Lung (tissue), 11 donors: ENCODE measurements at regions not wholly inside any gene's neighbourhood (a gene's known extent, or its start where the extent isn't known, plus 50 kb on each side); places are given as distances from the start of the nearest gene placed in this dataset.

Experiments
- ATAC-seq: fragments of 200-7000 bp; cut with Tn5 transposase; one replicate; pipeline ENCODE4 v1.9.1; 2020; ENCODE audit warnings: moderate number of reproducible peaks; ENCODE audit not compliant: insufficient read depth, low FRiP score
- DNase-seq, 3 donors: peaks; one replicate each; pipeline ENCODE4 v3.0.0-alpha.2; 2013 to 2017
- H3K27ac ChIP-seq, 2 donors: one replicate each; pipeline ENCODE4 v1.5.1; 2013; ENCODE audit warnings: mild to moderate bottlenecking in 2 of 2, moderate library complexity in 2 of 2, control low read depth in 1 of 2, inconsistent platforms in 1 of 2, low read depth in 1 of 2, low read length in 1 of 2
- H3K27me3 ChIP-seq, 3 donors: one replicate each; pipeline ENCODE4 v1.5.1; 2013; ENCODE audit warnings: low read length in 2 of 3; ENCODE audit not compliant: control insufficient read depth in 3 of 3, insufficient read depth in 3 of 3
- H3K36me3 ChIP-seq, 4 donors: one replicate each; pipeline ENCODE4 v1.5.1; 2013; ENCODE audit warnings: low read length in 4 of 4, mild to moderate bottlenecking in 1 of 4, moderate library complexity in 1 of 4; ENCODE audit not compliant: control insufficient read depth in 4 of 4, insufficient read depth in 4 of 4
- H3K4me1 ChIP-seq, 5 donors: one replicate each; pipeline ENCODE4 v1.5.1; 2013; ENCODE audit warnings: low read length in 5 of 5, mild to moderate bottlenecking in 2 of 5, moderate library complexity in 1 of 5; ENCODE audit not compliant: control insufficient read depth in 5 of 5, insufficient read depth in 5 of 5
- H3K4me3 ChIP-seq: one replicate; pipeline ENCODE4 v1.5.1; 2013; ENCODE audit warnings: mild to moderate bottlenecking, control low read depth, moderate library complexity
- H3K9ac ChIP-seq, 2 donors: one replicate each; pipeline ENCODE4 v1.5.1; 2013; ENCODE audit warnings: low read length in 2 of 2, control low read depth in 1 of 2; ENCODE audit not compliant: insufficient read depth in 1 of 2
- H3K9me3 ChIP-seq, 4 donors: one replicate each; pipeline ENCODE4 v1.5.1; 2013; ENCODE audit warnings: low read length in 3 of 4, mild to moderate bottlenecking in 1 of 4, moderate library complexity in 1 of 4; ENCODE audit not compliant: control insufficient read depth in 4 of 4, insufficient read depth in 3 of 4
- WGBS, 2 donors: extraction: QIAGEN DNeasy Blood & Tissue Kit; methylation state at CpG; one replicate each; pipeline ENCODE4 v1.1.7; 2013; 5-methylcytosine and 5-hydroxymethylcytosine counted together
- TF ChIP-seq, protein P1 (sequence below): IDR thresholded peaks from 2 replicates; pipeline ENCODE4 v1.5.1; 2012; ENCODE audit warnings: mild to moderate bottlenecking; ENCODE audit errors: control extremely low read depth, extremely low read depth
- donor health status: control.
- donor health status: control.
- donor health status: Bipolar disorder and iron deficiency.
- donor health status: healthy.
- donor health status: DM: yes; HTN: yes; CAD: no.

DNA sequence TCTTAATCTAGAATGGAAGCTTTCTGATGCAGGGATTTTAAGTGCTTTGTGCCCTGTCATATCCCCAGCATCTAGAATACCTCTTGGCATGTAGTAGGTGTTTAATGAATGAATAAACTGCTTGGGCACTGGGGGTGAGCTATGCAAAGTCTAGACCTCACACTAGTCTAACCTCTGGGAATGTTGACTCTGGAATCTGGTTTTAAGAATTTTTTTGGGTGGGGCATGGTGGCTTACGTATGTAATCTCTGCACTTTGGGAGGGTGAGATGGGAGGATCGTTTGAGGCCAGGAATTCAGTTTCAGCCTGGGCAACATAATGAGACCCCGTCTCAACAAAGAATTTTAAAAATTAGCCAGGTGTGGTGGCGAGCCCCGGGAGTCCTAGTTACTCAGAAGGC, 146.3 kb upstream of the RGMA start:
- DNase-seq, result no peak
- ATAC-seq, result no peak
- 77 to 88% methylated on average over 5 of the region's 5 CpGs for WGBS, 2 donors
- Histone ChIP-seq H3K4me1 (no peaks in the 10 kb centered on the region), H3K27ac (no peak overlapping the region), H3K27me3 (no peaks in the 10 kb centered on the region), H3K9me3 (peaks cover 0 to 7% (median 0%) of the 10 kb centered on the region in 4 donors), H3K36me3 (no peaks in the 10 kb centered on the region), H3K9ac (no peak overlapping the region), H3K4me3 (no peak overlapping the region)
- TF ChIP-seq, protein P1, sequence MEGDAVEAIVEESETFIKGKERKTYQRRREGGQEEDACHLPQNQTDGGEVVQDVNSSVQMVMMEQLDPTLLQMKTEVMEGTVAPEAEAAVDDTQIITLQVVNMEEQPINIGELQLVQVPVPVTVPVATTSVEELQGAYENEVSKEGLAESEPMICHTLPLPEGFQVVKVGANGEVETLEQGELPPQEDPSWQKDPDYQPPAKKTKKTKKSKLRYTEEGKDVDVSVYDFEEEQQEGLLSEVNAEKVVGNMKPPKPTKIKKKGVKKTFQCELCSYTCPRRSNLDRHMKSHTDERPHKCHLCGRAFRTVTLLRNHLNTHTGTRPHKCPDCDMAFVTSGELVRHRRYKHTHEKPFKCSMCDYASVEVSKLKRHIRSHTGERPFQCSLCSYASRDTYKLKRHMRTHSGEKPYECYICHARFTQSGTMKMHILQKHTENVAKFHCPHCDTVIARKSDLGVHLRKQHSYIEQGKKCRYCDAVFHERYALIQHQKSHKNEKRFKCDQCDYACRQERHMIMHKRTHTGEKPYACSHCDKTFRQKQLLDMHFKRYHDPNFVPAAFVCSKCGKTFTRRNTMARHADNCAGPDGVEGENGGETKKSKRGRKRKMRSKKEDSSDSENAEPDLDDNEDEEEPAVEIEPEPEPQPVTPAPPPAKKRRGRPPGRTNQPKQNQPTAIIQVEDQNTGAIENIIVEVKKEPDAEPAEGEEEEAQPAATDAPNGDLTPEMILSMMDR, result no peak

DNA sequence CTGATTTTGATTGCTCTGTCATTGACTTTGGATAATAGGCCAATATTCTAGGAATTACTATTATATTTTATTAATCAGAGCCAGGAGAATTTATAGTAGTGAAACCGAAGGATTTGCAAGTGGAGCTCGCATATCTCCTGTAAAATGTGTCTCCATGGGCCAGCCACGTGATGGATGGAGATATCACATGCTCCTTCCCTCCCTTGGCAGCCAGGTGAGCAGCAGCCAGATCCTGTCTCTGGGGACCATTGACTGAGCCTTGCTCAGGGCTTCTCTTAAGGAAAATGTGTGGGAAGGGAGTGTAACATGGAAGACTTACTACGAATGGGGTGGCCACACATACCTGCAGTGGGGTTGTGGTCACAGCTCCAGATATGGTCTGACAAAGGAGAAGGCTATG, 144.7 kb upstream of the RGMA start:
- WGBS, 2 donors, result 94 to 97% methylated on average over 4 of the region's 4 CpGs
- Histone ChIP-seq H3K27me3 (no peaks in the 10 kb centered on the region), H3K9ac (no peak overlapping the region), H3K27ac (no peak overlapping the region), H3K4me3 (no peak overlapping the region), H3K36me3 (no peaks in the 10 kb centered on the region), H3K4me1 (no peaks in the 10 kb centered on the region), H3K9me3 (peaks cover 0 to 3% (median 0%) of the 10 kb centered on the region in 4 donors)
- TF ChIP-seq, protein P1, result no peak
- no peak for ATAC-seq
- no peak for DNase-seq

DNA sequence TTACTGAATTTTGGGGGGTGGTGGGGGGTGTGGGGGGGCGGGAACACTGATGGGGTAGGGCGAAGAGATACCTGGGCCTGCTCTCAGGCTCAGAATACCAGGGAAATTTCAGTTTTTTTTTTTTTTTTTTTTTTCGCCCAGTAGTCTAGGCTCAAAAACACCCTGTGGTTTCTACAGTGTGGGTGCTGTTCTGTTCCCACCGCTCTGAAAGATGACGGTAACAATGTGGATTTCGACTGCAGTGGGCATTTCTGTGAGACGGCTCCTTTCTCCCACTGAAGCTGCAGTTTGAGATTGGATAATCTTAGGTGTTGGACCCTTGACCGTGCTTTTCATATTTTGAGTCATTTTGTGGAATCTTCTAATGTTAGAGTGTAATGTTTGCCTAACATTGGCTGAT, 143.8 kb upstream of the RGMA start:
- H3K27me3 ChIP-seq, result no peaks in the 10 kb centered on the region
- no peaks in the 10 kb centered on the region for H3K4me1 ChIP-seq
- no peaks in the 10 kb centered on the region for H3K36me3 ChIP-seq
- no peak overlapping the region for H3K27ac ChIP-seq
- no peak overlapping the region for H3K9ac ChIP-seq
- no peak for DNase-seq
- 76 to 98% methylated on average over 8 of the region's 8 CpGs for WGBS, 2 donors
- H3K4me3 ChIP-seq, result no peak overlapping the region
- H3K9me3 ChIP-seq, result no peaks in the 10 kb centered on the region
- TF ChIP-seq, protein P1, result no peak
- ATAC-seq, result no peak

DNA sequence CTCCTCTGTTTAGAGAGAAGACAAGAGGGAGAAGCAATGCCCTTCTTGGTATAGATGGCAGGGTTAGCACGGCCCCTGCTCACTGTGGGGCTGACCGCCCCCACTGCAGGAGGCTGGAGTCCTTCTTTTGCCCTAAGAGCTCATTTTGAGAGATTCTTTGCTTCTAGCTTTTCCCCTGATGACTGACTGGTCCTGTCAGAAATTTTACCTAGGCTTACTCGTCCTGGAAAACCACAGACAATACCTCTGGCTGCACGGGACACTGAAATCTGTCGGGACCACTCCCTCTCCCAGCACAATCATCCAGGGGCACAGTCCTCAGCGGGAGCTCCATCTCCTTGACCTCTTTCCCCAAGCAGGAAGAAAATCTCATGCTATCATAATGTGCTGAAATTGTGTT, 143.0 kb upstream of the RGMA start:
- ATAC-seq (no peak), DNase-seq (no peak)
- H3K27me3 ChIP-seq, result no peaks in the 10 kb centered on the region

More for the DNA sequence above, 143.0 kb upstream of the RGMA start:
- no peaks in the 10 kb centered on the region for H3K4me1 ChIP-seq
- H3K9ac ChIP-seq, result no peak overlapping the region
- no peaks in the 10 kb centered on the region for H3K9me3 ChIP-seq
- WGBS, 2 donors, result 64 to 69% methylated on average over 6 of the region's 6 CpGs
- H3K27ac ChIP-seq, result no peak overlapping the region
- TF ChIP-seq, protein P1, result no peak
- no peaks in the 10 kb centered on the region for H3K36me3 ChIP-seq
- no peak overlapping the region for H3K4me3 ChIP-seq
